Thyroid gland (tissue), 4 donors: ENCODE measurements at regions not wholly inside any gene's neighbourhood (a gene's known extent, or its start where the extent isn't known, plus 50 kb on each side); places are given as distances from the start of the nearest gene placed in this dataset.
A peak's percentile ranks its signal among the peaks of the same experiment; 100 is the strongest.

Source experiments
- DNase-seq, 2 donors: peaks; one replicate each; pipeline ENCODE4 v3.0.0-alpha.2; 2019
- H3K27ac ChIP-seq, 3 donors: fragments of 200-600 bp; sonication (generic); 1 replicate in 2 of 3; 2 replicates in 1 of 3; pipeline ENCODE4 v1.5.1; 2016 to 2019; ENCODE audit warnings: mild to moderate bottlenecking in 1 of 3, moderate library complexity in 1 of 3
- H3K27me3 ChIP-seq: fragments of 200-600 bp; sonication (generic); one replicate; pipeline ENCODE4 v1.5.1; 2019
- H3K36me3 ChIP-seq, 2 donors: fragments of 200-600 bp; sonication (generic); one replicate each; pipeline ENCODE4 v1.5.1; 2016 to 2019
- H3K4me1 ChIP-seq, 2 donors: fragments of 200-600 bp; sonication (generic); one replicate each; pipeline ENCODE4 v1.5.1; 2017 to 2019
- H3K4me3 ChIP-seq, 3 donors: fragments of 200-600 bp; sonication (generic); replicated peaks in 1 of 3; 1 replicate in 2 of 3; 2 replicates in 1 of 3; pipeline ENCODE4 v1.5.1; 2016; ENCODE audit warnings: mild to moderate bottlenecking in 1 of 3
- H3K9me3 ChIP-seq: fragments of 200-600 bp; sonication (generic); one replicate; pipeline ENCODE4 v1.5.1; 2017
- CTCF ChIP-seq, 6 experiments: fragments of 200-600 bp in 3 of 6; fragments of 450-650 bp in 3 of 6; sonication (generic) in 3 of 6; IDR thresholded peaks; one replicate each; pipeline ENCODE4 v1.5.1; 2016 to 2019; ENCODE audit warnings: antibody characterized with exemption in 6 of 6, mild to moderate bottlenecking in 2 of 6, inconsistent platforms in 1 of 6, moderate library complexity in 1 of 6
- POLR2A ChIP-seq, 2 donors: fragments of 450-650 bp; IDR thresholded peaks; one replicate each; pipeline ENCODE4 v1.6.1; 2017; ENCODE audit warnings: antibody characterized with exemption in 2 of 2, mild to moderate bottlenecking in 2 of 2, moderate library complexity in 1 of 2
- WGBS, 2 donors: methylation state at CpG; one replicate each; pipeline ENCODE4 v1.1.5; 2017; 5-methylcytosine and 5-hydroxymethylcytosine counted together
- intact Hi-C: fragments of 100-400 bp; cut with DNase I; formaldehyde crosslinking; loops from one replicate; pipeline ENCODE4 v1.15.1; 2023

DNA sequence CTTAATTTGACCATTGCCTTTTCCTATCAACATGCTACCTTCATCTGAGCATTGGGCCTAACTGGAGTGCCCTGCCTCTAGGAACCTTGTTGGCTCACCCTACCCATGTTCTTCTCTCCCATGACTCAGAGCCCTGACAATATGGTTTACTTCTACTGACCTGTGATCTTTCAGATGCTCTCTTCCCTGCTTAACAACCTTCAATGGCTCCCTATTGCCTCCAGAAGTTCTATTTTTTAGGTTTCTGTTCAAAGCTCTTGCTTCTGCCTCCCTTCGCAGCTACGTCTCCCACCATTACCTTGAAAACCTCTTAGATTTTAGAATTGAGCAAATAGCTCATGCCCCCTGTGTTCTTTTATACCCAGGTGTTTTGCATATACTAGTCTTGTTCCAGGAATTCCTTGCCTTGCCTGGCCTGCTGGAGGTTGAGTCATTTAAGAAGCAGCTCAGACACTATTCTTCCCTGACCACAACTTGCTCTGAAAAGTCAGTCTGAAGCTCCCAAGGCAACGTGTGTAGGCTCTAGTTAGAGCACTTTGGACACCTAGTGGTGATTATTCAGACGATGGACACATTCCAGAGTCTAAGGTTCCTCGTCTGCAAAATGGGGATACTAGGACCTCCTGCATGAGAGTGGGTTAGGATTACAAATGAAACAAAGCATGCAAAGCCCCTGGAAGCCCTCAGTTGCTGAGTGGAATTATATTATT, 64.4 kb upstream of the EMX2 start:
- no peak for DNase-seq
- WGBS, 2 donors: 57 to 58% methylated on average over 5 of the region's 5 CpGs
- Histone ChIP-seq H3K9me3 (no peaks in the 10 kb centered on the region), H3K36me3 (no peaks in the 10 kb centered on the region), H3K4me1 (no peaks in the 10 kb centered on the region), H3K27me3 (no peaks in the 10 kb centered on the region), H3K4me3 (no peak overlapping the region), H3K27ac (no peak overlapping the region)
- intact Hi-C loops: no loop called here
- TF ChIP-seq CTCF (IDR thresholded peaks at IDR 0.05): no peak
- no peak for TF ChIP-seq POLR2A (IDR thresholded peaks at IDR 0.05)

GRCh38 chr10:117477211-117477947, 65.2 kb upstream of the EMX2 start:
- intact Hi-C loops: no loop called here
- H3K27me3 ChIP-seq: no peaks in the 10 kb centered on the region
- no peaks in the 10 kb centered on the region for H3K9me3 ChIP-seq
- H3K4me3 ChIP-seq: no peak overlapping the region
- 58 to 65% methylated on average over 2 of the region's 2 CpGs for WGBS, 2 donors
- H3K4me1 ChIP-seq: no peaks in the 10 kb centered on the region
- H3K36me3 ChIP-seq: no peaks in the 10 kb centered on the region
- TF ChIP-seq CTCF (IDR thresholded peaks at IDR 0.05): no peak
- H3K27ac ChIP-seq: no peak overlapping the region
- no peak for DNase-seq

- Histone ChIP-seq H3K4me3 (no peak overlapping the region), H3K4me1 (no peaks in the 10 kb centered on the region), H3K9me3 (no peaks in the 10 kb centered on the region), H3K36me3 (no peaks in the 10 kb centered on the region), H3K27ac (peak overlapping the region in 1 of 3 donors; percentile 36), H3K27me3 (no peaks in the 10 kb centered on the region)
- whole genome bisulfite sequencing, 2 donors: 69 to 72% methylated on average over 3 of the region's 3 CpGs
- DNase-seq: no peak
- intact Hi-C loops: no loop called here
- no peak for TF ChIP-seq POLR2A (IDR thresholded peaks at IDR 0.05)
- TF ChIP-seq CTCF (IDR thresholded peaks at IDR 0.05): no peak
These were observed 65.8 kb upstream of the EMX2 start for GRCh38 chr10:117476716-117477115.

DNA sequence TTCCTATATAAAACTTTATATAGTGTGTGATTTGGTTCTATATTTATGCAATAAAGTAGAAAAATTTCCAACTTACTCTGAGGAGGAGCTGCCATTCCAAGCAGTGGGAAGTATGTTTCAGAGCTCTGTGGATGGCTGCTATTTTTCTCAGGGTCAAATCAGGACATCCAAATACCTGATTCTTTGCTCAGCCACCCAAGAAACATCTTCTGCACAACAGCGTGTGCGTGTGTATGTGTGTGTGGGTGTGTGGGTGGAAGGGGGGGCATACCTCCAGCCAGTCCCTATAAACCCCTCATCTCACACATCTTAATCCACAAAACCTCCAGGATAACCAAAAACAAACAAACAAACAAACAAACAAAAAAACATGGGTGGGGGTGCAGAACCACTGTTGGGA, 66.3 kb upstream of the EMX2 start:
- intact Hi-C loops: no loop called here

More for the DNA sequence above, 66.3 kb upstream of the EMX2 start:
- H3K4me1 ChIP-seq: no peaks in the 10 kb centered on the region
- no peak overlapping the region for H3K27ac ChIP-seq
- H3K9me3 ChIP-seq: no peaks in the 10 kb centered on the region
- no peak for TF ChIP-seq CTCF (IDR thresholded peaks at IDR 0.05)
- TF ChIP-seq POLR2A (IDR thresholded peaks at IDR 0.05): no peak
- DNase-seq: no peak
- no peaks in the 10 kb centered on the region for H3K27me3 ChIP-seq
- H3K4me3 ChIP-seq: no peak overlapping the region
- H3K36me3 ChIP-seq: no peaks in the 10 kb centered on the region
- 86 to 91% methylated on average over 2 of the region's 2 CpGs for WGBS, 2 donors
